Common myeloid progenitor, CD34-positive (primary cell): ENCODE measurements at regions not wholly inside any gene's neighbourhood (a gene's known extent, or its start where the extent isn't known, plus 50 kb on each side); places are given as distances from the start of the nearest gene placed in this dataset.

Experiments used
- CTCF ChIA-PET: fragments of 350-600 bp; sonication (Branson Sonifier 250); formaldehyde crosslinking; loops from one replicate; lab custom pipeline; 2021; ENCODE audit warnings: antibody characterized with exemption; lab: Charles Lee
- POLR2A ChIA-PET: fragments of 350-600 bp; sonication (Branson Sonifier 250); formaldehyde crosslinking; loops from one replicate; lab custom pipeline; 2021; ENCODE audit warnings: antibody characterized with exemption; lab: Charles Lee
- DNase-seq, 3 donors: peaks; one replicate each; pipeline versions ENCODE4 v3.0.0 to v3.0.0-alpha.2; 2013
- H3K27ac ChIP-seq, 2 experiments: 1 replicate in 1 of 2; 2 replicates in 1 of 2; pipeline ENCODE4 v1.7.0; 2013; ENCODE audit warnings: inconsistent platforms in 2 of 2, low read length in 2 of 2, mild to moderate bottlenecking in 2 of 2, low read depth in 1 of 2, moderate library complexity in 1 of 2; ENCODE audit not compliant: severe bottlenecking in 2 of 2, insufficient read depth in 1 of 2, poor library complexity in 1 of 2
- H3K27me3 ChIP-seq, 5 experiments: replicated peaks in 2 of 5; 1 replicate in 3 of 5; 2 replicates in 2 of 5; pipeline versions ENCODE4 v1.6.1 to v1.7.0; 2013; ENCODE audit warnings: low read length in 4 of 5, mild to moderate bottlenecking in 2 of 5, moderate library complexity in 2 of 5, inconsistent platforms in 1 of 5; ENCODE audit not compliant: insufficient read depth in 5 of 5, control insufficient read depth in 4 of 5
- H3K36me3 ChIP-seq, 4 experiments: 1 replicate in 2 of 4; 2 replicates in 2 of 4; pipeline versions ENCODE4 v1.6.1 to v1.7.0; 2013; ENCODE audit warnings: low read length in 3 of 4, control low read depth in 1 of 4, mild to moderate bottlenecking in 1 of 4; ENCODE audit not compliant: control insufficient read depth in 4 of 4, insufficient read depth in 4 of 4
- H3K4me1 ChIP-seq, 4 experiments: 1 replicate in 3 of 4; 2 replicates in 1 of 4; pipeline versions ENCODE4 v1.6.1 to v1.7.1; 2013; ENCODE audit warnings: low read length in 3 of 4, mild to moderate bottlenecking in 3 of 4, control low read depth in 1 of 4, inconsistent platforms in 1 of 4, moderate library complexity in 1 of 4; ENCODE audit not compliant: control insufficient read depth in 4 of 4, insufficient read depth in 4 of 4; ENCODE audit errors: control extremely low read depth in 1 of 4
- H3K4me3 ChIP-seq, 7 experiments: 1 replicate in 4 of 7; 2 replicates in 3 of 7; pipeline versions ENCODE4 v1.5.1 to v1.7.0; 2013; ENCODE audit warnings: mild to moderate bottlenecking in 7 of 7, low read length in 6 of 7, moderate library complexity in 6 of 7, inconsistent platforms in 2 of 7, low read depth in 2 of 7, control low read depth in 1 of 7; ENCODE audit not compliant: insufficient read depth in 4 of 7, control insufficient read depth in 1 of 7; ENCODE audit errors: extremely low read depth in 1 of 7
- H3K9me3 ChIP-seq, 5 experiments: 1 replicate in 4 of 5; 2 replicates in 1 of 5; pipeline versions ENCODE4 v1.6.1 to v1.7.1; 2013; ENCODE audit warnings: low read length in 4 of 5, mild to moderate bottlenecking in 2 of 5, inconsistent platforms in 1 of 5, low read depth in 1 of 5, moderate library complexity in 1 of 5; ENCODE audit not compliant: control insufficient read depth in 4 of 5, insufficient read depth in 2 of 5; ENCODE audit errors: control extremely low read depth in 1 of 5
- whole genome bisulfite sequencing: methylation state at CpG from one replicate; pipeline ENCODE4 v1.1.5; 2013; ENCODE audit not compliant: insufficient coverage; 5-methylcytosine and 5-hydroxymethylcytosine counted together

DNA sequence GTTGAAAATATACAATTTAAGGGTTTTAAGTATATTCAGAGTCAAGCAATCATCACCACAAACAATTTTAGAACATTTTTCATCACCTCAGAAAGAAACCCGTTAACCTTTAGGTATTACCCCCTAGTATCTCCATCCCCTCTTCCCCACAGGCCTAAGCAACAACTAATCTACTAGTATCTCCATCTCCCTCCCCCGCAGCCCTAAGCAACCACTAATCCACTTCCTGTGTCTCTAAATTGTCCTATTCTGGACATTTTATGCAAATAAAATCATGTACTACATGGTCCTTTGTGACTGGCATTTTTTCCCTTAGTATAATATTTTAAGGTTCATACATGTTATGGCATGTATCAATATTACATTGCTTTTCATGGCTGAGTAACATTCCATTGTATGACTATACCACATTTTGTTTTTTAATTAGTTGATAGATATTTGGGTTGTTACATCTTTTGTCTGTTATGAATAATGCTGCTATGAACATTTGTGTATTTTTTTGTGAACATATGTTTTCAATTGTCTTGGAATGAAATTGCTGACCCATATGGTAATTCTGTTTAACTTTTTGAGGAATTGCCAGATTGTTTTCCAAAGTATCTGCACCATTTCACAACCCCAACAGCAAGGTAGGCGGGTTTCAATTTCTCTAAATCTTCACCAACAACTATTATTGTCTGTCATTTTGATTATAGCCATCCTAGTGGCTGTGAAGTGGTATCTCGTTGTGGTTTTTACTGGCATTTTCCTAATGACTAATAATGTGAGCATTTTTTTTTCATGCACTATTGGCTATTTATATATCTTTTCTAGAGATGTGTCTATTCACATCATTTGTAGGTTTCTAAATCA is 215.6 kb upstream of the CD96 start:
- H3K36me3 ChIP-seq = no peaks in the 10 kb centered on the region
- H3K4me3 ChIP-seq = no peak overlapping the region
- ChIA-PET POLR2A (no interaction called here), CTCF (no interaction called here)
- 91% methylated on average over 1 of the region's 4 CpGs for WGBS
- no peaks in the 10 kb centered on the region for H3K27me3 ChIP-seq
- DNase-seq = no peak
- H3K9me3 ChIP-seq = peaks cover 0 to 3% (median 0%) of the 10 kb centered on the region in 5 experiments
- peaks cover 5 to 15% (median 6%) of the 10 kb centered on the region in 4 experiments for H3K4me1 ChIP-seq
- no peak overlapping the region for H3K27ac ChIP-seq

DNA sequence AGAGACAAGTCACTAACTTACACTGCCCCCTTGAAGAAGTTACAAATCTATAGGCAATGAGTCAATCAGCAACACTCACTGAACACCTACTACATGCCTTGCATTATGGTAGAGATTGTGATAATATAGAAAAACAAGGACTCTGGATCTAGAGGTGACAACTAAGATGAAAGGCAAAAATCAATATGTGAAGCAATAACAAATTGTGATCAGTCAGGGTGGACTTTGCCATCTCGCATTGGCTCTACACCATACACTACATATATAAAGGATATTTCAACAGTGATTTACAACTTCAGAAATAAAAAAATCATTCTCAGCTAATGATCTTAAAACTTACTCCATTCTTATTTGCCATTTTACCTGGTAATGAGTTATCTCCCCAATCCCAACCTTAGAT is 210.7 kb upstream of the CD96 start:
- WGBS = 100% methylated on average over 1 of the region's 1 CpG

DNA sequence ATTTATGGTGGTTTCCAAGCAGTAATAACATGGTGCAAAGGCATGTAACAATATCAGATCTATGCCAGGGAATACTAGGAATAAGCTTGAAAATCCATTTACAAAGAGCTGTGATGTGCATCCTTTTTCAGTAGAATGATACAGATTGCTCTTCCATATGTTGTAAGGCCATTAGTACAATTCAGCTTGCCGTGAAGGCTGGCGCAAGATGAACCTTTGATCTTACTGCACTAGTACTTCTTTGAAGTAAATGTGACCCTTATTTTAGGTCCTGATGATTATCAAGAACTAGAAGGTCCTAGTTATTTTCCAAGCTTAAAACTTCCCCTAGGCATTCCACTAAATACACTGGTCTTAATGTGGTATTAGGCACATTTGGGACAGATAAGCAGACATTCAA is 210.1 kb upstream of the CD96 start:
- ChIA-PET CTCF (interaction anchor here (0.7 kb wide), 1 partner anchor 27 kb away, joined by 3 read pairs; no protein-coding TSS in a partner anchor), POLR2A (no interaction called here)
- Histone ChIP-seq H3K27me3 (no peaks in the 10 kb centered on the region), H3K4me1 (peaks cover 0 to 13% (median 8%) of the 10 kb centered on the region in 4 experiments), H3K36me3 (no peaks in the 10 kb centered on the region), H3K27ac (no peak overlapping the region), H3K4me3 (no peak overlapping the region), H3K9me3 (peaks cover 0 to 3% (median 0%) of the 10 kb centered on the region in 5 experiments)
- 100% methylated on average over 2 of the region's 2 CpGs for WGBS
- no peak for DNase-seq

More for the DNA sequence above, 210.7 kb upstream of the CD96 start:
- peaks cover 0 to 7% (median 2%) of the 10 kb centered on the region in 4 experiments for H3K4me1 ChIP-seq
- DNase-seq = no peak
- H3K9me3 ChIP-seq = peaks cover 0 to 3% (median 0%) of the 10 kb centered on the region in 5 experiments
- no peak overlapping the region for H3K4me3 ChIP-seq
- POLR2A ChIA-PET = no interaction called here
- H3K27ac ChIP-seq = no peak overlapping the region
- CTCF ChIA-PET = no interaction called here
- no peaks in the 10 kb centered on the region for H3K36me3 ChIP-seq
- H3K27me3 ChIP-seq = no peaks in the 10 kb centered on the region

DNA sequence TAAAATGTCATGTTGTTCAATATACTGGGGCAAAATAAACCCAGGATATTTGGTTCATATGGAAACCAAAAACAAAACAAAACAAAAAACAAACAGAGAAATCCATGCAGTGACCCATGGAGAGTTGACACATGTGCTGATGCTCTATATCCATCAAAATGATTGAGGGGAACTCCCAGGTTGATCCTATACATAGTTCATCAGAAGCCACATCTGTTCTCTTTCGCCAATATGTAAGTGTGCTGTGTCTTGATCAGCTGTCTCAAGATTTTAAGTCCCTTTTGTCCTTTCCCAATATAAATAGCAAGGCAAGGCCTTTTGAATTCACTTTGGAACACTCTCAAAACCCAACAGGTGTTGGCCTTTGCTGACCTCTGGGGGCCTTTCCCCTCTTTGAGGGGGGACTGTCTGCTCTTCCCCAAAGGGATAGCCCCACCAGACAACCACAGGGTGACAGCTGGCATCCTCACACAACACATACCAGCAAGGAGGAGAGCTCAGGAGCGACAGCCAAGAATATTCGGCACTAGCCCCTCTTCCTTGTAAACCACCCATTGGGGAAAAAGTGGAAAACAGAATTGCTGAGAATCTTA is 209.4 kb upstream of the CD96 start:
- ChIA-PET POLR2A (no interaction called here), CTCF (interaction anchor here (0.7 kb wide), 2 partner anchors 28 to 86 kb away, joined by 3 to 5 read pairs; no protein-coding TSS in a partner anchor)
- Histone ChIP-seq H3K9me3 (peaks cover 0 to 3% (median 0%) of the 10 kb centered on the region in 5 experiments), H3K4me1 (peaks cover 0 to 17% (median 9%) of the 10 kb centered on the region in 4 experiments), H3K27ac (no peak overlapping the region), H3K27me3 (no peaks in the 10 kb centered on the region), H3K36me3 (no peaks in the 10 kb centered on the region), H3K4me3 (no peak overlapping the region)
- WGBS = 100% methylated on average over 1 of the region's 3 CpGs
- DNase-seq = peak in 1 of 3 donors; percentile 33

DNA sequence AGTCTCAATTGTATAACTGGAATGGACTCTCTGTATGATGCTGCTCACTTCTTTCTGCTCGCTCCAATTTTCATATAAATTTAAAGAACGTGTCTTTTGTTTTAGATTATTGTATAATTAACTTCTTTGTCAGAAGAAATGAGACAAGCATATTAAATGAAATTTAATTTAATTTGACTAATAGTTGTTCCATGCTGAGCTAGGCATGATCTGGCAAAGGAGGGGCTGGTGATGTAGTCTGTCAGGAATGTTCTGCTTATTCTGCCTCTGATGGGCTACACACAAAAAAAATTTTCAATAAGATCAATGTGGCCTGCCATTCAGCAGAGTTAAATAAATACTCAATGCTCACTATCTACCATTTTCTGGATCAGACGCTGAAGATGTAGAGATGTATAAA is 208.4 kb upstream of the CD96 start:
- no peak overlapping the region for H3K27ac ChIP-seq
- no peak for DNase-seq
- peaks cover 0 to 3% (median 0%) of the 10 kb centered on the region in 5 experiments for H3K9me3 ChIP-seq
- POLR2A ChIA-PET = no interaction called here
- H3K4me3 ChIP-seq = no peak overlapping the region
- H3K27me3 ChIP-seq = no peaks in the 10 kb centered on the region
- CTCF ChIA-PET = interaction anchor here (1.4 kb wide), 1 partner anchor 64 kb away, joined by 3 read pairs; no protein-coding TSS in a partner anchor
- no peaks in the 10 kb centered on the region for H3K36me3 ChIP-seq
- H3K4me1 ChIP-seq = peaks cover 0 to 17% (median 10%) of the 10 kb centered on the region in 4 experiments
- WGBS = no CpG with 5 or more reads among the region's 3 CpGs

DNA sequence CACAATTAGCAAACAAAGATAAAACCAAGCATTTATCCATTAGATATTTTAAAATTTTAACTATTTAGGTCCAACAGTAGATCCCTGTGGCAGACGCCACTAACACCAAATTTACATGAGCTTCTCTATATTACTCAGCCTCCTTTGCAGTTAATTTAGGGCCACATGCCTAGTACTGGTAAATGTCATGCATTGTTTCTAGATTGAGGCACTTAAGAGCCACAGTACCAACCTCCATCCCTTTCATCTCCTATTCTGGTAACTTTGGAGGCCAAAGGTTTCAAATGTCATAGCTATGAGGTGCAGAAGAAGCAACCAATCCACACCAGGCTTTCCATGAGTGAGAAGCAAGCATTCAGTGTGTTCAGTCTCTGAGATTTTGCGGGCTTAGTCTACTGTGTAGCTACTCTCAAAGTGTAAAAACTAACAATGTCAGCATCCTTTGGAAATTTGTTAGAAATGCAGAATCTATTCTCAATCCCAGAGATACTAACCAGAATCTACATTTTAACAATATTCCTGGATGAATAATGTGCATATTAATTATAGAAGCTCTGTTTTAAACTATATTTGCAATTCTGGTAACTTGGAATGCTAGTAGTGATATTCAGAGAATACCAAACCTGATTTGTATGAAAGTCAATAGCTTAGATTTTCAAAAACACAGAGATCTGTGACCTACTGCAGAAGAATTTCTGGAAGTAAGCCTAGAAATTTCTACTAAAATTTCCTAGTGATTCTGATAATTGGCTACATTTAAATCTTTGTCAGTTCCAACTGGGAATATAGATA is 206.3 kb upstream of the CD96 start:
- ChIA-PET CTCF (interaction anchor here (1.1 to 2.0 kb wide), 3 partner anchors 36 to 190 kb away, joined by 4 to 8 read pairs (median 5); no protein-coding TSS in a partner anchor), POLR2A (no interaction called here)
- WGBS = 100% methylated on average over 1 of the region's 2 CpGs

More for the DNA sequence above, 206.3 kb upstream of the CD96 start:
- no peak for DNase-seq
- Histone ChIP-seq H3K27me3 (no peaks in the 10 kb centered on the region), H3K4me1 (peaks cover 0 to 17% (median 10%) of the 10 kb centered on the region in 4 experiments), H3K27ac (no peak overlapping the region), H3K9me3 (peaks cover 0 to 7% (median 3%) of the 10 kb centered on the region in 5 experiments), H3K4me3 (no peak overlapping the region), H3K36me3 (no peaks in the 10 kb centered on the region)
